Stimulated activated naive CD8-positive, alpha-beta T cell treated with anti-CD3 and anti-CD28 coated beads, Interleukin-15, Interleukin-2, amounts not matched to agents 100 ng/mL and 50 ng/mL, for 24 hours (primary cell): ENCODE measurements at regions not wholly inside any gene's neighbourhood (a gene's known extent, or its start where the extent isn't known, plus 50 kb on each side); places are given as distances from the start of the nearest gene placed in this dataset.

Source experiments
- H3K27ac Mint-ChIP-seq: one replicate; pipeline ENCODE4 v1.8.0; 2021; ENCODE audit warnings: mild to moderate bottlenecking, mixed read lengths
- H3K27me3 Mint-ChIP-seq: one replicate; pipeline ENCODE4 v1.8.0; 2021; ENCODE audit warnings: mixed read lengths
- H3K36me3 Mint-ChIP-seq: one replicate; pipeline ENCODE4 v1.8.0; 2021; ENCODE audit warnings: low read depth, mixed read lengths
- H3K4me1 Mint-ChIP-seq: one replicate; pipeline ENCODE4 v1.8.0; 2021; ENCODE audit warnings: low read depth, mixed read lengths
- H3K4me3 Mint-ChIP-seq: one replicate; pipeline ENCODE4 v1.8.0; 2021; ENCODE audit warnings: mild to moderate bottlenecking, mixed read lengths
- H3K9me3 Mint-ChIP-seq: one replicate; pipeline ENCODE4 v1.8.0; 2021; ENCODE audit warnings: mixed read lengths

- Mint-ChIP-seq H3K4me1 (no peaks in the 10 kb centered on the region), H3K9me3 (no peaks in the 10 kb centered on the region), H3K27ac (no peak overlapping the region), H3K4me3 (no peak overlapping the region), H3K27me3 (no peaks in the 10 kb centered on the region), H3K36me3 (no peaks in the 10 kb centered on the region)
These were observed 1569.9 kb downstream of the PCDH7 start for GRCh38 chr4:32290102-32290501.

GRCh38 chr4:32318926-32319325 is 1598.8 kb downstream of the PCDH7 start:
- Mint-ChIP-seq H3K9me3 (peaks cover 20% of the 10 kb centered on the region), H3K27me3 (no peaks in the 10 kb centered on the region), H3K36me3 (no peaks in the 10 kb centered on the region), H3K4me1 (no peaks in the 10 kb centered on the region), H3K4me3 (no peak overlapping the region), H3K27ac (no peak overlapping the region)

GRCh38 chr4:32321421-32321820 is 1601.3 kb downstream of the PCDH7 start:
- Mint-ChIP-seq H3K9me3 (peaks cover 24% of the 10 kb centered on the region), H3K27ac (no peak overlapping the region), H3K36me3 (no peaks in the 10 kb centered on the region), H3K4me3 (no peak overlapping the region), H3K4me1 (no peaks in the 10 kb centered on the region), H3K27me3 (no peaks in the 10 kb centered on the region)

- no peaks in the 10 kb centered on the region for H3K36me3 Mint-ChIP-seq
- no peak overlapping the region for H3K27ac Mint-ChIP-seq
- no peak overlapping the region for H3K4me3 Mint-ChIP-seq
- H3K27me3 Mint-ChIP-seq, result no peaks in the 10 kb centered on the region
- peaks cover 9% of the 10 kb centered on the region for H3K9me3 Mint-ChIP-seq
- H3K4me1 Mint-ChIP-seq, result no peaks in the 10 kb centered on the region
These were observed 1614.6 kb downstream of the PCDH7 start for GRCh38 chr4:32334759-32335158.

GRCh38 chr4:32337403-32337802 is 1617.2 kb downstream of the PCDH7 start:
- Mint-ChIP-seq H3K4me3 (no peak overlapping the region), H3K4me1 (no peaks in the 10 kb centered on the region), H3K9me3 (peaks cover 16% of the 10 kb centered on the region), H3K27ac (no peak overlapping the region), H3K36me3 (no peaks in the 10 kb centered on the region), H3K27me3 (no peaks in the 10 kb centered on the region)

GRCh38 chr4:32340591-32340990 is 1620.4 kb downstream of the PCDH7 start:
- peaks cover 11% of the 10 kb centered on the region for H3K9me3 Mint-ChIP-seq
- H3K36me3 Mint-ChIP-seq, result no peaks in the 10 kb centered on the region
- H3K27me3 Mint-ChIP-seq, result no peaks in the 10 kb centered on the region
- H3K4me1 Mint-ChIP-seq, result no peaks in the 10 kb centered on the region
- H3K27ac Mint-ChIP-seq, result no peak overlapping the region
- H3K4me3 Mint-ChIP-seq, result no peak overlapping the region

GRCh38 chr4:32341342-32341741 is 1621.2 kb downstream of the PCDH7 start:
- Mint-ChIP-seq H3K9me3 (peaks cover 7% of the 10 kb centered on the region), H3K36me3 (no peaks in the 10 kb centered on the region), H3K27me3 (no peaks in the 10 kb centered on the region), H3K4me3 (no peak overlapping the region), H3K27ac (no peak overlapping the region), H3K4me1 (no peaks in the 10 kb centered on the region)

GRCh38 chr4:32342054-32342453 is 1621.9 kb downstream of the PCDH7 start:
- H3K27ac Mint-ChIP-seq, result no peak overlapping the region
- no peaks in the 10 kb centered on the region for H3K27me3 Mint-ChIP-seq

GRCh38 chr4:32349026-32349425 is 1628.9 kb downstream of the PCDH7 start:
- Mint-ChIP-seq H3K36me3 (no peaks in the 10 kb centered on the region), H3K4me1 (no peaks in the 10 kb centered on the region), H3K9me3 (peaks cover 9% of the 10 kb centered on the region), H3K27me3 (no peaks in the 10 kb centered on the region), H3K4me3 (no peak overlapping the region), H3K27ac (no peak overlapping the region)

More at GRCh38 chr4:32342054-32342453, 1621.9 kb downstream of the PCDH7 start:
- Mint-ChIP-seq H3K4me1 (no peaks in the 10 kb centered on the region), H3K9me3 (peaks cover 10% of the 10 kb centered on the region), H3K4me3 (no peak overlapping the region), H3K36me3 (no peaks in the 10 kb centered on the region)

- H3K36me3 Mint-ChIP-seq, result no peaks in the 10 kb centered on the region
These were observed 1654.0 kb downstream of the PCDH7 start for GRCh38 chr4:32374206-32374605.

GRCh38 chr4:32393806-32394205 is 1673.6 kb downstream of the PCDH7 start:
- Mint-ChIP-seq H3K27ac (no peak overlapping the region), H3K36me3 (no peaks in the 10 kb centered on the region), H3K4me3 (no peak overlapping the region), H3K27me3 (no peaks in the 10 kb centered on the region), H3K9me3 (no peaks in the 10 kb centered on the region), H3K4me1 (no peaks in the 10 kb centered on the region)

More at GRCh38 chr4:32374206-32374605, 1654.0 kb downstream of the PCDH7 start:
- Mint-ChIP-seq H3K9me3 (peaks cover 13% of the 10 kb centered on the region), H3K4me3 (no peak overlapping the region), H3K27me3 (no peaks in the 10 kb centered on the region), H3K27ac (no peak overlapping the region), H3K4me1 (no peaks in the 10 kb centered on the region)

GRCh38 chr4:32394255-32394654 is 1674.1 kb downstream of the PCDH7 start:
- no peaks in the 10 kb centered on the region for H3K9me3 Mint-ChIP-seq
- H3K27me3 Mint-ChIP-seq, result no peaks in the 10 kb centered on the region
- no peaks in the 10 kb centered on the region for H3K4me1 Mint-ChIP-seq
- H3K4me3 Mint-ChIP-seq, result no peak overlapping the region
- no peaks in the 10 kb centered on the region for H3K36me3 Mint-ChIP-seq
- no peak overlapping the region for H3K27ac Mint-ChIP-seq

- Mint-ChIP-seq H3K4me3 (no peak overlapping the region), H3K4me1 (no peaks in the 10 kb centered on the region), H3K36me3 (no peaks in the 10 kb centered on the region), H3K27me3 (no peaks in the 10 kb centered on the region), H3K9me3 (no peaks in the 10 kb centered on the region), H3K27ac (no peak overlapping the region)
These were observed 1676.4 kb downstream of the PCDH7 start for GRCh38 chr4:32396507-32397070.

- Mint-ChIP-seq H3K27ac (no peak overlapping the region), H3K36me3 (no peaks in the 10 kb centered on the region), H3K9me3 (peaks cover 5% of the 10 kb centered on the region), H3K27me3 (no peaks in the 10 kb centered on the region), H3K4me3 (no peak overlapping the region), H3K4me1 (no peaks in the 10 kb centered on the region)
These were observed 1680.7 kb downstream of the PCDH7 start for GRCh38 chr4:32400870-32401269.

GRCh38 chr4:32417113-32417704 is 1697.0 kb downstream of the PCDH7 start:
- Mint-ChIP-seq H3K36me3 (no peaks in the 10 kb centered on the region), H3K4me1 (no peaks in the 10 kb centered on the region), H3K27ac (no peak overlapping the region), H3K4me3 (no peak overlapping the region), H3K27me3 (no peaks in the 10 kb centered on the region), H3K9me3 (peaks cover 13% of the 10 kb centered on the region)

GRCh38 chr4:32423267-32423666 is 1703.1 kb downstream of the PCDH7 start:
- Mint-ChIP-seq H3K27ac (no peak overlapping the region), H3K36me3 (no peaks in the 10 kb centered on the region), H3K4me3 (no peak overlapping the region)

More at GRCh38 chr4:32423267-32423666, 1703.1 kb downstream of the PCDH7 start:
- H3K9me3 Mint-ChIP-seq, result peaks cover 13% of the 10 kb centered on the region
- H3K27me3 Mint-ChIP-seq, result no peaks in the 10 kb centered on the region
- H3K4me1 Mint-ChIP-seq, result no peaks in the 10 kb centered on the region
